Stimulated activated CD8-positive, alpha-beta memory T cell treated with anti-CD3 and anti-CD28 coated beads, Interleukin-15, amount 100 ng/mL, for 4 hours (primary cell): ENCODE measurements at regions not wholly inside any gene's neighbourhood (a gene's known extent, or its start where the extent isn't known, plus 50 kb on each side); places are given as distances from the start of the nearest gene placed in this dataset.
"Not testable (repeated sequence)": the region's sequence is repeated elsewhere in the genome, so short reads cannot be mapped to it uniquely, and the experiment has no call there.

Experiments used
- DNase-seq, 2 donors: peaks; one replicate each; pipeline ENCODE4 v3.0.0-alpha.2; 2020; ENCODE audit warnings: low read depth in 2 of 2

DNA sequence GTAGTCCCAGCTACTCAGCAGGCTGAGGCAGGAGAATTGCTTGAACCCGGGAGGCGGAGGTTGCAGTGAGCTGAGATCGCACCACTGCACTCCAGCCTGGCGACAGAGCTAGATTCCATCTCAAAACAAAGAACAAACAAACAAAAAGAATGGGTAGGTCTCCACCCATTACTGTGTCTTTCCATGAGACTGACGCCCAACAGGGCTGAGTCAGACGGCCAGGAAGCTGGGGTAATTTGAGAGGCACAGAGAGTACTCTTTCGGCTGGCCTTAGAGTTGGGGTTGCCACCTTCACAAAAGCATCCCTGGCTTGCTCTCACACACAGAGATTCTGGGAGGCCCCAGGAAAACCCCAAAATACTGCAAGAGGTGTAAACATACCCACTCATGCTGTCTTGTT, 72.0 kb upstream of the DHRSX start:
- DNase-seq = no peak

- DNase-seq = no peak
These were observed 67.3 kb upstream of the DHRSX start for GRCh38 chrX:2568125-2568524.

- no peak for DNase-seq
These were observed 65.3 kb upstream of the DHRSX start for GRCh38 chrX:2566055-2566454.

DNA sequence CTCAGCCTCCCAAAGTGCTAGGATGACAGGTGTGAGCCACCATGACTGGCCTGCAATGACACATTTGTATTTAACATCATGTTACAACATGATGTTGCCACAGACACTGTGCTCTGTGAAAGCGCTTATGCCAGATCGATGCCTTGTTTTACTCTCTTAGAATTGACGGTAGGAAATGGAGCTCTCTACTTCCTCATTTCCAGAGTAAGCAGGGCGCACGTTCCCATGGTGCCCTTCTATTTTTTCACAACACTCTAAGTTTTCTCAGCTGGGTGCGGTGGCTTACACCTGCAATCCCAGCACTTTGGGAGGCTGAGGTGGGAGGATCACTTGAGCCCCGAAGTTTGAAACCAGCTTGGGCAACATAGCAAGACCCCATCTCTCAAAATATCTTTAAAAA, 60.7 kb upstream of the DHRSX start:
- no peak for DNase-seq

- no peak for DNase-seq
These were observed 58.3 kb upstream of the DHRSX start for GRCh38 chrX:2559124-2559523.

DNA sequence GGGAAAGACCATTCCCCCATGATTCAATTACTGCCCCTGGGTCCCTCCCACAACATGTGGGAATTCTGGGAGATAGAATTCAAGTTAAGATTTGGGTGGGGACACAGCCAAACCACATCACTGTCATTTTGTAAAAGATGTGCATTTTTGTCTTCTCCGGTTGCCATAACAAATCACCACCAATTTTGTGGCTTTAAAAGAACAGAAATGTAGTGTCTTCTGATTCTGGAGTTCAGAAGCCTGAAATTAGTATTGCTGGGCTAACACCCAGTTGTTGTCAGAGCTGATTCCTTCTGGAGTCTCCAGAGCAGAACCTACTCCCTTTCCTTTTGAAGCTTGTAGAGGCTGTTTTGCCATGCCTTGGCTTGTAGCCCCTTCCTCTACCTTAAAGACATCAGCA, 54.1 kb upstream of the DHRSX start:
- DNase-seq = no peak

- not testable (repeated sequence) for DNase-seq
These were observed 53.3 kb upstream of the DHRSX start for GRCh38 chrX:2554066-2554465.

DNA sequence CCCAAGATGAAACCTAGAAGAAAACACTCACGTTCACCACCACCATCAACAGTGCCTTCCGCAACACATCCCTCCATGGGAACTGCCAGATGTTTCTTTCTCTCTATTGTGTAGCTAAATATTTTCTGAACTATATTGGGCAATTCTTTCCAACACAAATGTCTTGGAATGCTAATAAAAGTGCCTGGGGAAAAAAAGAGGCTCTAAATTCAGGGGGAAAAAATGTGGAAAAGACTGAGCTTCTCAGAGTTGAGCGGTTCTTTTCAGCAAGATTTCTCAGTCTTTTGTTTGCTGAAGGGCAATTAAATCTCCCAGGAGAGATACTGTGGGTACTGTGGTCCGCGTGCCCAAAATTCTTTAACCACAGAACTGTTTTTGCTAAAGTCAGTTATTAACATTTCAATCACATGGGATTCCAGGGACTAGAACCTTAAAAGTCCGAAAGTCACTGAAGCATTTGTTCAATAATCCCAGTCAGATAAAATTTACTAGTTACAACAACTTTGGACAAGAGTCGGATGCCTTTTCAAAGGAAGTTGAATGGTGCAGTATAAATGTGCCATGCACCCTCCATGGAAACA, 51.9 kb upstream of the DHRSX start:
- no peak for DNase-seq

GRCh38 chrX:2550328-2551020, 49.7 kb upstream of the DHRSX start:
- no peak for DNase-seq
